Endothelial cell of umbilical vein (primary cell): ENCODE measurements at regions not wholly inside any gene's neighbourhood (a gene's known extent, or its start where the extent isn't known, plus 50 kb on each side); places are given as distances from the start of the nearest gene placed in this dataset.

Experiments used
- EZH2 ChIP-seq: IDR thresholded peaks from 2 replicates; pipeline ENCODE4 v1.6.1; 2012; ENCODE audit warnings: borderline replicate concordance, low read depth, mild to moderate bottlenecking, moderate library complexity, low read length, inconsistent platforms; ENCODE audit not compliant: severe bottlenecking
- JUN ChIP-seq: IDR thresholded peaks from 2 replicates; pipeline ENCODE4 v1.6.1; 2011; ENCODE audit warnings: borderline replicate concordance, low read depth; ENCODE audit not compliant: insufficient read length, insufficient read depth
- POLR2A ChIP-seq: IDR thresholded peaks from 2 replicates; pipeline ENCODE4 v1.6.1; 2012; ENCODE audit warnings: low read depth, mild to moderate bottlenecking, control low read depth, low read length
- POLR2AphosphoS5 ChIP-seq: IDR thresholded peaks from 2 replicates; pipeline ENCODE4 v1.6.1; 2012; ENCODE audit warnings: low read depth, mild to moderate bottlenecking, control low read depth, low read length, moderate library complexity; ENCODE audit not compliant: insufficient read depth
- TF ChIP-seq, protein P1 (sequence below), 2 donors: IDR thresholded peaks; 1 replicate in 1 of 2; 2 replicates in 1 of 2; pipeline ENCODE4 v1.5.1; 2011; ENCODE audit warnings: low read length in 2 of 2, mild to moderate bottlenecking in 2 of 2, moderate library complexity in 2 of 2, control low read depth in 1 of 2, inconsistent platforms in 1 of 2, low read depth in 1 of 2; ENCODE audit not compliant: insufficient read depth in 1 of 2; ENCODE audit errors: extremely low read depth in 1 of 2
- TF ChIP-seq, protein P2 (sequence below): IDR thresholded peaks from 2 replicates; pipeline ENCODE4 v1.6.1; 2011; ENCODE audit not compliant: insufficient read depth, insufficient read length

DNA sequence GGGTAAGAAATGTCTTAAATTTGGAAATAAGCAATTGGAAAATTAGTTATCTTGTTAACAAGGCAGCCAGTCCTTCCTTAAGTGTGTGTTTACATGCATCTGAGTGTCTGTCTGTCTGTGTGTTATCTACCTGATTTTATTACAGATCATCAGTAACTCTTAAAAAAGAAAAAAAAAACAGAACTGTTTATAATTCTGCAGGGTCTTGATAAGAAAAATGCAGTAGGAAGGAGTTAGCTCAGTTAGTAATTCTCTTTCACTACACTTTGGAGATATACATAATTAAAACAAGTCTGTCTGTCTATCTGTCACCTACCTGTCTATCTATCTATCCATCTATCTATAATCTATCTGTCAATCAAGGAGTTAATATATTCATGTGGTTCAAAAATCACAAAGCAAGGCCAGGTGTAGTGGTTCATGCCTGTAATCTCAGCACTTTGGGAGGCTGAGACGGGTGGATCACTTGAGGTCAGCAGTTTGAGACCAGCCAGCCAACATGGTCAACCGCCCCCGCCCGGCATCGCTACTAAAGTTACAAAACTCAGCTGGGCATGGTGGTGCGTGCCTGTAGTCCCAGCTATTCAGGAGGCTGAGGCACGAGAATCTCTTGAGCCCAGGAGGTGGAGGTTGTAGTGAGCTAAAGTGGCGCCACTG is 135.5 kb upstream of the SGO1 start:
- TF ChIP-seq POLR2A (no peak), EZH2 (no peak), POLR2AphosphoS5 (no peak), JUN (no peak)
- TF ChIP-seq, protein P1, sequence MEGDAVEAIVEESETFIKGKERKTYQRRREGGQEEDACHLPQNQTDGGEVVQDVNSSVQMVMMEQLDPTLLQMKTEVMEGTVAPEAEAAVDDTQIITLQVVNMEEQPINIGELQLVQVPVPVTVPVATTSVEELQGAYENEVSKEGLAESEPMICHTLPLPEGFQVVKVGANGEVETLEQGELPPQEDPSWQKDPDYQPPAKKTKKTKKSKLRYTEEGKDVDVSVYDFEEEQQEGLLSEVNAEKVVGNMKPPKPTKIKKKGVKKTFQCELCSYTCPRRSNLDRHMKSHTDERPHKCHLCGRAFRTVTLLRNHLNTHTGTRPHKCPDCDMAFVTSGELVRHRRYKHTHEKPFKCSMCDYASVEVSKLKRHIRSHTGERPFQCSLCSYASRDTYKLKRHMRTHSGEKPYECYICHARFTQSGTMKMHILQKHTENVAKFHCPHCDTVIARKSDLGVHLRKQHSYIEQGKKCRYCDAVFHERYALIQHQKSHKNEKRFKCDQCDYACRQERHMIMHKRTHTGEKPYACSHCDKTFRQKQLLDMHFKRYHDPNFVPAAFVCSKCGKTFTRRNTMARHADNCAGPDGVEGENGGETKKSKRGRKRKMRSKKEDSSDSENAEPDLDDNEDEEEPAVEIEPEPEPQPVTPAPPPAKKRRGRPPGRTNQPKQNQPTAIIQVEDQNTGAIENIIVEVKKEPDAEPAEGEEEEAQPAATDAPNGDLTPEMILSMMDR (IDR thresholded peaks at IDR 0.05; ENCODE audit: extremely low read depth in 1 of 2, insufficient read depth in 1 of 2, low read depth in 1 of 2, low read length in 2 of 2): no peak
- TF ChIP-seq, protein P2, sequence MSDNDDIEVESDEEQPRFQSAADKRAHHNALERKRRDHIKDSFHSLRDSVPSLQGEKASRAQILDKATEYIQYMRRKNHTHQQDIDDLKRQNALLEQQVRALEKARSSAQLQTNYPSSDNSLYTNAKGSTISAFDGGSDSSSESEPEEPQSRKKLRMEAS: no peak
